ENCODE measurements at regions not wholly inside any gene's neighbourhood (a gene's known extent, or its start where the extent isn't known, plus 50 kb on each side); places are given as distances from the start of the nearest gene placed in this dataset.

GRCh38 chr9:97747201-97747965 lies 50.2 kb upstream of the XPA start:
- no peak for DNase-seq (ENCODE audit: low read depth)

GRCh38 chr9:97748525-97748924 lies 51.4 kb upstream of the XPA start:
- no peak for DNase-seq (ENCODE audit: low read depth)

DNA sequence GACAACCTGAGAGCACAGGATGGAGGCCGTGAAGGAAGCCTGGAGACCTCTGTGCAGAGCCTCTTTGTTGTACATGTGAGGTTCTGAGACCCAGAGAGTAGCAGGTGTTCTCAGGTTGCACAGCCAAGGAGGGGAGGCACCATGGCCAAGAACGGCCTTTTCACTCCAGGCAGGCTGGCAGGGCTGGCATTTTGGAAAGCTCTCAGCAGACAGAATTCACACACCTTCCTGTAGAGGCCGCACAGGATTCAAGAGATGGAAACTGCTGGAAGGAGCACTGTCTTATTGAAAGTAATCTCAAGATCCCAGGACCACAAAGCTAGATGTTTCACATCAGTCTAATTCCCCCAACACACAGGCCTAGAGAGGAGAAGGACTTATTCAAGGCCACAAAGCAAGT lies 52.8 kb upstream of the XPA start:
- no peak for DNase-seq (ENCODE audit: low read depth)

DNA sequence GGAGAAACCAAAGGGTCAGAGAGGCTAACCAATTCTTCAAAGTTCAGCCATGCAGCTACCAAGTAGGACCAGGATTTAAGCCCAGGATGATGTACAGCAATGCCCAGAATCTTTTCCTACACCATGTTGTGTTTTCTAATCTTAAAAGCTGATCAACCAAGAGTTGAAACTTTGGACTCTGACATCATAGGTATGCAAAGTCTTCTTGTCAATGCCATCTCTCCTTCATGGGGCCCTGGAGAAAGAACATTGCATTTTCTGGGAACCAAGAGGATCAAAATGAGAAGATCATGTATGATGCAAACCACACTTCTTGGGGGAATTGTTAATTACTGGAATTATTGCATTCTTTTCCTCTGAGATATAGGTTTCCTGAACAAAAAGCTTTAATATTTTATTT lies 54.4 kb upstream of the XPA start:
- no peak for DNase-seq (ENCODE audit: low read depth)

DNA sequence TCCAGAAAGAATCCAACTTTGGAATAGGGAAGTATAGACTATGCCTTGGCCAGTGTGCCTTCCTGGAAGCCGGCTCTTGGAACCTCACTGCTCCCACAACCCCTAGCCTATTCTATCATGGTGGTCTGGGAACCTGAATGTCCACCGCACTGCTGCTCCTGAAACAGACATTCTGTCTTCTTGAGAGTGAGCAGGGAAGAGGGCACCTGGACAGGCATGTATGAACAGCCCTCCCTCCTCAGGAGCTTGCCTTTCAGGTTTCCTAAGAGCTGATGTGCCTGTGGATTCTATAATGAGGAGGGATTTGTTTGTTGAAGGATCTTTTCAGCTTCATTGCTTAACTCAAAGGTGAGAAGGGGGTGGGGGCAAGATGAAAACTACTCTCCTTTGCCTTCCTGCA lies 55.1 kb upstream of the XPA start:
- no peak for DNase-seq (ENCODE audit: low read depth)

GRCh38 chr9:97753364-97753763 lies 56.2 kb upstream of the XPA start:
- no peak for DNase-seq (ENCODE audit: low read depth)

GRCh38 chr9:97753975-97754374 lies 56.8 kb upstream of the XPA start:
- no peak for DNase-seq (ENCODE audit: low read depth)

DNA sequence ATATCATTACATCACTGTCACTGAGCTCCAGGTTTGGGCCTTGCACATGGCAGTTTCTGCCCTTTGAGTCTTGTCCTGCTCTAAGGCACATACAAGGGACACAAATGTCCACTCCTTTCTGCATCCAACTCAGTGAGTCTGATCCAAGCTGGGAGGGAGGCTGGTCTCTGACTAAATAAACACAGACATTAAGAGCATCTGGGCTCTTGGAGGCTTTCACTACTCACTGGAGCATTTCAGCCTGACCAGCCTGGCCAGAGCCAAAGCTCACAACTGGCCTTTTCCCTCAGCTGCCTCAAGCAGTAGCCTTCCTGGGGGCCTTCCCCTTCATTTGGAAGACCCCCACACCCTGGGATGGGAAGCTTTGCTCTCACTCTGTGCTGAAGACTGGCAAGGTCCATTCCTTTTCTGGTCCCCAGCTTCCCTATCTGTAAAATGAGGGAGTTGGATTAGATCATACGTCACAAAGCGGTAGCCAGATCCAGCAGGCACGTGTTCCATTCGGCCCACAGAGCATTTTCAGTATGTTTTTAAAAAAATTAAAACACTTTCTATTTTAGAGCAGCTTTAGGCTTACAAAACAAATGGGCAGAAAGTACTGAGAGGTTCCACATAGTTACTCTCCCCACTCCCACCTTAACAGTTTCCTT lies 58.6 kb upstream of the XPA start:
- DNase-seq (ENCODE audit: low read depth), result no peak

GRCh38 chr9:97756991-97757390 lies 59.9 kb upstream of the XPA start:
- DNase-seq (ENCODE audit: low read depth), result no peak

DNA sequence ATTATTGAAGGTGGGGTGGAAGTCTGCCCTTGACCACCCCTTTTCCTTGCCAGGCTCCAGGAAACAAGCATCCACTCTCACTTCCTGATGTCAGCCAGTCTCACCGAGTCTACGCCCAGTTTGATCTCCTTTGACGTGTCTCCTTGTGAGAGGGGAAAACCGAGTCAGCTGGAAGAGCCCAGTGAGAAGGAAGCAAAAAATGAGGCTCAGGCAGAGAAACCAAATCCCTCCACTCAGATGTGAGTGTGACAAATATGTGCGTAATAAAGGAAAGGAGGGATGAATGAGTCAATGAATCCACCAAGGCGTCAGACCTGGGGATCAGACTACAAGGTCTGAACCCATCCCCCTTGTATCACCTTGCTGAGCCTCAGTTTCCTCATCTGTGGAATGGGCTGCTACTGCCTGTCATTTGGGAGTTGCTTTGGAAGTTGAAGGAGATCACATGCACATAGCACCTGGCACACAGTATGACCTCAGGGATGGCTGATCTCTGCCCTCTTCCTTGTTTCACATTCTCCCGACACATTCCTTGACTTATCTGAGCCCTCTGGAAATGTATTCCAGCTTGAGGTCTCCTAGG lies 61.3 kb upstream of the XPA start:
- no peak for DNase-seq (ENCODE audit: low read depth)

GRCh38 chr9:97759581-97760288 lies 62.6 kb upstream of the XPA start:
- no peak for DNase-seq (ENCODE audit: low read depth)

DNA sequence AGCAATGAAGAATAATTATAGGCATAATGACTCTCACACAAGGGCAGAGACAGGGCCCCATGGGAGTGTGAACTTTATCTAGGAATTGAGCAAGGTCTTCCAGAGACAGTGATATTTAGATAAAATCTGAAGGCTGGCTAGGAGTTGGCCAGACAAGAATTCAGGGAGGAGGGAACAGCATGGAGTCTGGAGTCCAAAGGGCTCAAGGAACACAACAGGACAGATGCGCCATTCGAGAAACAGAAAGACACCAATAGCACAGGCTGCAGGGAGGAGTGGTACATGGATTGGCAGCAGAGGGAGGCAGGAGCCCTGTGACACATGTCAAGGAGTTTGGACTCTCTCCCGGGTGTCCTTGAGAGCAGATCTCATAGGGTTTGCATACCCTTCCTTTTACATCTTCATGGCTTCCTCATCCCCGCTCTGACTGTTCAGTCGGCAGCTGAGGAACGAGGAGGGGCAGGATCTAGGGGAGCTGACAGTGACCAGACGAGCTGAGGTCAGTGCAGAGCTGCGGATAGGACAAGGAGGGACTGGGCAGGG lies 64.0 kb upstream of the XPA start:
- no peak for DNase-seq (ENCODE audit: low read depth)

GRCh38 chr9:97761879-97762278 lies 64.7 kb upstream of the XPA start:
- no peak for DNase-seq (ENCODE audit: low read depth)

- no peak for DNase-seq (ENCODE audit: low read depth)
Observed at GRCh38 chr9:97763874-97764273, 66.7 kb upstream of the XPA start.

DNA sequence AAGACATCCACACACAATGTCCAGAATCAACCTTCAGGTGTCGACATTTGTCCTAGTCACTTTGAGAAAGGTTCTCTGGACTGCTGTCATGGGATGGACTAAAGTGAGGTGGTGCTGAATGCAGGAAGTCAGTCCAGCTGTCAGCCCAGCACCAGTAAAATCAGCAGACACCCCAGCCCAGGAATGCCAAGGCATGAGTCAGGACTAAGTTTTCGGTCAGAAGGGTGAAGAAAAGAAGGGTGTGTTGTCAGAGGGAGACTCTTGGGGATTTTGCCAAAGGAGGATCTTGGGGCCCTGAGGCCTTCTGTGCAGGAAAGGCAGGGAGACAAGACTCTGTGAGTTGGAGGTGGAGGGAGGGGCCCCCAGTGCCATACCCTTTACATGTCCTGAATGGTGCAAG lies 69.0 kb upstream of the XPA start:
- DNase-seq (ENCODE audit: low read depth), result no peak

GRCh38 chr9:97766610-97767009 lies 69.5 kb upstream of the XPA start:
- DNase-seq (ENCODE audit: low read depth), result no peak

GRCh38 chr9:97767891-97768290 lies 70.8 kb upstream of the XPA start:
- no peak for DNase-seq (ENCODE audit: low read depth)

- DNase-seq (ENCODE audit: low read depth), result no peak
Observed at GRCh38 chr9:97768746-97769145, 71.6 kb upstream of the XPA start.

GRCh38 chr9:97769208-97769607 lies 72.1 kb upstream of the XPA start:
- no peak for DNase-seq (ENCODE audit: low read depth)

DNA sequence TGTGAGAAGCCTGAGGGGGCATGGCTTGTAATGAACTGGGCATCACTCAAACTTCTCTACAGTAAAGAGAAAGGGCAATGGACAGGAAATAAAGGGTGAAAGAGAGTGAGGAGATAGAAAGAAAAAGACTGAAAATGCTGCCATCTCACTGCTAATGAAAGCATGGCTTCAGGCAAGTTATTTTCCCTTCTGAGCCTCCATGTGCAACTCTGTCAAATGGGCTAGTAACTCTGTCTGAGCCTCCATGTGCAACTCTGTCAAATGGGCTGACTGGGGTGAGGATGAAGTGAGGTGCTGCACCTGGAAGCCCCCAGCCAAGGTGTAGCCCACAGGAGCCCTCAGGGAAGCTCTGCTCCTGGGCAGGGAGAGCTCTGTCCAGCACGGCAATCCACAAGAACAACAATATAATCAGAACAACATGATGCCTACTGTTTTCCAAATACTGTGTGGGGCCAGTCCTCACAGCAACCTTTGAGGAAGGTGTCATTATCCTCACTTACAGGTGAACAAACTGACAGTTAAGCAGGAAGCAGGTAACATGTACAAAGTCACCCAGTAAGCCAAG lies 73.8 kb upstream of the XPA start:
- DNase-seq (ENCODE audit: low read depth), result no peak

DNA sequence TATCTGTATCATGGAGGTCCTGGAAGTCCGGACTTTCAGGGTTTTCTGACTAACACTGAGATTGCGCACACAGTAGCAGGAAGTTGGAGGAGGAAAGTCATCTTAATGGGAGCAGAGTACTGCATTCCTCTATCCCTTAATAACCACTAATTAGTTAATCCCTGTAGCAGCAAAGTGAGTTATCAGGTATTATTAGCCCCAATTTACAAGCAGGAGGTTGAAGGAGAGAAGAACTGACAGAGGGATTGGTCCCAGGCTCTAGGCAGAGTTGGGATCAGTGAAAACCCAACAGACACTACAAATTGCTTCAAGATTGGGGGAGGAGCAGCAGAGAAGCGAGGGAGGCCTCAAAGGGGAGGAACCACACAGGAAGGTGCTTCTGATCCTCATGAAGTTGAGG lies 74.5 kb upstream of the XPA start:
- DNase-seq (ENCODE audit: low read depth), result no peak

DNA sequence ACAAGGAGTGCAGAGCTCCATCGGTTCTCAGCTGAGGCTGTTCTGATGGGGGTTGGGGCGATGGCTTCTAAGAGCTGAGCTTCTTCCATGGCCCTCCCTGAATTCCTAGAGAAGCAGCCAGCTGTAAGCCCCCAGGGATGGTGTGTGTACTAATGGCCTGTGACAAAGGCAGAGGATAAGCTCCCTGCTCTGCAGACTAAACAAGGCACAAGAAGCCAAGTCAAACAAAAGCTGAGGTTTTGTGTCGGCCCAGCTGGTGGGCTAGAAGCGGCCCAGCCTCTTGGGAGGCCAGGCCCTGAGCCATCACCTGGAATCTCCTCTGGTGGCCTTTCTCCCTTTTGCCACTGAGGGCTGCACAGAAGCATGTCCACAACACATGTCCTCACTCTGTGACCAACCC lies 75.0 kb upstream of the XPA start:
- DNase-seq (ENCODE audit: low read depth), result no peak

Measured in activated T-cell treated with anti-CD3 and anti-CD28 coated beads for 1 hour (primary cell).